ENCODE measurements at regions not wholly inside any gene's neighbourhood (a gene's known extent, or its start where the extent isn't known, plus 50 kb on each side); places are given as distances from the start of the nearest gene placed in this dataset.
"Not testable (repeated sequence)": the region's sequence is repeated elsewhere in the genome, so short reads cannot be mapped to it uniquely, and the experiment has no call there.

DNA sequence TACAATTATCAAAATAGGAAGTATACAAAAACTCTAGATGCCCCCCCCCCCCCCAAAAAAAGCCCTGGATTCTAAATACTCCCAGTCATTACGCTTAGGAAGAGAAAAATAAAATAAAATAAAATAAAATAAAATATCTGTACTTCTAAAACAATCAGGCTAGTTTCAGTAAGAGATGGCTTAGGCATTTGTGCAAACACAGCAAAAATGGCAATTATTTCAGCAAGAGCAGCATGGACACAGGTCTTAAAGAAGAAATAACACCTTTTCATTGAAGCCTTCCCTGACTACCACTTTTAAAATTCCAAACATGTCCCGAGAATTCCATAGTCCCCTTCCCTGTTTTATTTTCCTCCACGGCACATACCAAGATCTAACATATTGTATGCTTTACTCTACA is 218.6 kb upstream of the POU5F2 start:
- Mint-ChIP-seq H3K27ac (ENCODE audit: low read depth) (no peak overlapping the region), H3K4me1 (peaks cover 9% of the 10 kb centered on the region), H3K9me3 (no peaks in the 10 kb centered on the region), H3K4me3 (no peak overlapping the region), H3K27me3 (no peaks in the 10 kb centered on the region), H3K36me3 (ENCODE audit: insufficient read depth) (peaks cover 17% of the 10 kb centered on the region)
- ATAC-seq (replicated peaks; ENCODE audit: extremely low read depth, poor library complexity, severe bottlenecking) (no peak), DNase-seq (ENCODE audit: low spot score in 2 of 2) (no peak)

GRCh38 chr5:93956006-93956405 is 214.6 kb upstream of the POU5F2 start:
- ATAC-seq (replicated peaks; ENCODE audit: extremely low read depth, poor library complexity, severe bottlenecking) (no peak), DNase-seq (ENCODE audit: low spot score in 2 of 2) (no peak)
- no peak overlapping the region for H3K27ac Mint-ChIP-seq (ENCODE audit: low read depth)
- H3K36me3 Mint-ChIP-seq (ENCODE audit: insufficient read depth): peaks cover 15% of the 10 kb centered on the region
- H3K9me3 Mint-ChIP-seq: no peaks in the 10 kb centered on the region
- no peaks in the 10 kb centered on the region for H3K27me3 Mint-ChIP-seq
- peaks cover 13% of the 10 kb centered on the region for H3K4me1 Mint-ChIP-seq
- no peak overlapping the region for H3K4me3 Mint-ChIP-seq

DNA sequence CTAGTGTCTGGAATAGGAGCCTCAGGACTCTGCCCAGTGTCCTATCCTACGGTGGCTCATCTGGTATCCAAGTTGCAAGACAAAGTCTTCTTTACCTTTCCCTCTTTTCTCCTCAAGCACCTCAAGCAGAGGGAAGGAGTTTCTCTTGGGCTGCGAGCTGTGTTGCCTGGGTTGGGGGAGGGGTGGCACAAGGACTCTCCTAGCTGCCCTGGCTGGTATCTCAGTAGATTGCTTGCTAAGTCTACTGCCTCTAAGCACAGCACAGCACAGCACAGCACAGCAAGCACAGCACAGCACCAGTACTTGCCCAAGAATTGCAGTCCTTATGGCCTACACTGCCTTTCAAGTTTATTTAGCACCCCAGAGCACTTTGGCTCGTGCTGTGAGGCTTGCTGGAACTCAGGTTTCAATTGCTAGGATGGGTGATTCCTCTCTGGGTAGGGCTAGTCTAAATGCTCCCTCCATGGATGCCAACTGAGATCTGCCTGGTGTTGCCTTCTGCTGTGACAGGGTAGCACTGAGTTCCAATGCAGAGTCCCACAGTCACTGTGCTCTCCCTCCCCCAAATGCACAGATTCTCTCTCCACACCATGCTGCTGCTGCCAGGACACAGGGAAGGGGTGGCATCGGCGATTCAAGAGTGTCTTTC is 213.1 kb upstream of the POU5F2 start:
- H3K27ac Mint-ChIP-seq (ENCODE audit: low read depth): no peak overlapping the region
- no peak for DNase-seq (ENCODE audit: low spot score in 2 of 2)
- H3K4me1 Mint-ChIP-seq: peaks cover 4% of the 10 kb centered on the region
- no peak for ATAC-seq (replicated peaks; ENCODE audit: extremely low read depth, poor library complexity, severe bottlenecking)
- no peaks in the 10 kb centered on the region for H3K27me3 Mint-ChIP-seq
- no peak overlapping the region for H3K4me3 Mint-ChIP-seq
- H3K9me3 Mint-ChIP-seq: no peaks in the 10 kb centered on the region
- peaks cover 12% of the 10 kb centered on the region for H3K36me3 Mint-ChIP-seq (ENCODE audit: insufficient read depth)

DNA sequence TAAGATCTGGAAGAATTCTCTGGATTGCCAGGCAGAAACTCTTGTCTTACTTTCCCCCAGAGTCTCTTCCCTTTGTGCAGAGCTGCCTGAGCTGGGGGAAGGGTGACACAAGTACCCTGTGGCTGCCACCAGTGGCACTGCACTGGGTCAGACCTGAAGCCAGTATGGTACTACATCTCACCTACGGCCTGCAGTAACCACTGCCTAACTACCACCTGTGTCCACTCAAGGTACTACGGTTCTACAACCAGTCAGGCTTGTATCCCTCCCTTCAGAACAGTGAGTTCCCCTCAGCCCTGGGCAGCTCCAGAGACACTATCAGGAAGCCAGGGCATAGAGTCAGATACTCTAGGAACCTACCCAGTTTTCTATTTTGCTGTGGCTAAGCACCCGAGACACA is 212.0 kb upstream of the POU5F2 start:
- DNase-seq (ENCODE audit: low spot score in 2 of 2) (no peak), ATAC-seq (replicated peaks; ENCODE audit: extremely low read depth, poor library complexity, severe bottlenecking) (no peak)
- no peak overlapping the region for H3K27ac Mint-ChIP-seq (ENCODE audit: low read depth)
- peaks cover 13% of the 10 kb centered on the region for H3K36me3 Mint-ChIP-seq (ENCODE audit: insufficient read depth)
- no peaks in the 10 kb centered on the region for H3K9me3 Mint-ChIP-seq
- H3K4me3 Mint-ChIP-seq: no peak overlapping the region
- no peaks in the 10 kb centered on the region for H3K27me3 Mint-ChIP-seq
- peaks cover 4% of the 10 kb centered on the region for H3K4me1 Mint-ChIP-seq

DNA sequence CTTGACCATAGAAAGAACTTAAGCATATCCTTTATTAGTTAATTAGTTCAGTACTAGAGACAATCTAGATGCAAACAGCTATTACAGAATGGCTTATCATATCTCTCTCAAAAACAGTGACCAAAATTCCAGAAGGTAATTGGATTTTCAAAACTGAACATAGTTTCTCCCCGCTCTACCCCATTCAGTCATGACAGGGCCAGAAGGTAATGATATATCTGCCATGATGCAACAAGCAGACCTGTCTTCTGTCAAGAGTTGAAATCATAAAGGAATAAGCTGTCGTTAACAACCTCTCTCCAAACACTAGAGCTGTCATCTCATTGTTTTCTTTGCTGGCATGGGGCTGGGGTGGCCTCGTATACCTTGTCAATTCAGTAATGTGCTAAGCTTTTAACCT is 200.5 kb upstream of the POU5F2 start:
- ATAC-seq (replicated peaks; ENCODE audit: extremely low read depth, poor library complexity, severe bottlenecking): no peak
- H3K9me3 Mint-ChIP-seq: no peaks in the 10 kb centered on the region
- no peak overlapping the region for H3K4me3 Mint-ChIP-seq
- peaks cover 4% of the 10 kb centered on the region for H3K36me3 Mint-ChIP-seq (ENCODE audit: insufficient read depth)
- no peak overlapping the region for H3K27ac Mint-ChIP-seq (ENCODE audit: low read depth)
- no peaks in the 10 kb centered on the region for H3K27me3 Mint-ChIP-seq
- H3K4me1 Mint-ChIP-seq: peaks cover 14% of the 10 kb centered on the region
- DNase-seq (ENCODE audit: low spot score in 2 of 2): no peak

- not testable (repeated sequence) for H3K36me3 Mint-ChIP-seq (ENCODE audit: insufficient read depth); DNase-seq (ENCODE audit: low spot score in 2 of 2); H3K9me3 Mint-ChIP-seq; H3K27ac Mint-ChIP-seq (ENCODE audit: low read depth); H3K27me3 Mint-ChIP-seq; ATAC-seq (replicated peaks; ENCODE audit: extremely low read depth, poor library complexity, severe bottlenecking); H3K4me3 Mint-ChIP-seq; H3K4me1 Mint-ChIP-seq
These were observed 191.9 kb upstream of the POU5F2 start for GRCh38 chr5:93933269-93933668.

- Mint-ChIP-seq H3K9me3 (no peaks in the 10 kb centered on the region), H3K4me3 (no peak overlapping the region), H3K36me3 (ENCODE audit: insufficient read depth) (peaks cover 2% of the 10 kb centered on the region), H3K27me3 (no peaks in the 10 kb centered on the region), H3K4me1 (peaks cover 6% of the 10 kb centered on the region), H3K27ac (ENCODE audit: low read depth) (no peak overlapping the region)
- ATAC-seq (replicated peaks; ENCODE audit: extremely low read depth, poor library complexity, severe bottlenecking) (no peak), DNase-seq (ENCODE audit: low spot score in 2 of 2) (no peak)
These were observed 188.7 kb upstream of the POU5F2 start for GRCh38 chr5:93930098-93930497.

DNA sequence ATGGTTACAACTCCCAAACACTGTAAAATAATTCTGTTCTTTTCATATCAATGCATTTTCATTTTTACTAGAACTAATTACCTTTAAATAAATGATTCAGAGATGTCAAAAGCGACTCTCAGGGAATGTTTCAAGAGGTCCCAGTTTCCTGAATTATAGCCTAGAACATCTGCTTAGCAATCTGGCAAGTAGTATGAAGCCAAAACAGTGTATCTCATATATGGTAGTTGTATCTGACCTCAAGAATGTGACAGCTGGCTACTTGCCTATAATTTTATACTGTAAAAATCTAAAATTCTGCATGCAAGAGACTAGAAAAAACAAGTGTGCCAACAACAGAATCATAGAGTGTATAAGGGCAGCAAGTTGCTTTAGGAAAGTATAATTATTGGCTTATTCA is 187.7 kb upstream of the POU5F2 start:
- ATAC-seq (replicated peaks; ENCODE audit: extremely low read depth, poor library complexity, severe bottlenecking) (no peak), DNase-seq (ENCODE audit: low spot score in 2 of 2) (no peak)
- H3K27me3 Mint-ChIP-seq: no peaks in the 10 kb centered on the region
- no peaks in the 10 kb centered on the region for H3K9me3 Mint-ChIP-seq
- H3K4me3 Mint-ChIP-seq: no peak overlapping the region
- H3K36me3 Mint-ChIP-seq (ENCODE audit: insufficient read depth): peaks cover 2% of the 10 kb centered on the region
- peaks cover 6% of the 10 kb centered on the region for H3K4me1 Mint-ChIP-seq
- H3K27ac Mint-ChIP-seq (ENCODE audit: low read depth): no peak overlapping the region

- no peaks in the 10 kb centered on the region for H3K9me3 Mint-ChIP-seq
- peak overlapping the region; percentile 25 for H3K27ac Mint-ChIP-seq (ENCODE audit: low read depth)
- H3K27me3 Mint-ChIP-seq: no peaks in the 10 kb centered on the region
- DNase-seq (ENCODE audit: low spot score in 2 of 2) (no peak), ATAC-seq (replicated peaks; ENCODE audit: extremely low read depth, poor library complexity, severe bottlenecking) (no peak)
- peaks cover 2% of the 10 kb centered on the region for H3K36me3 Mint-ChIP-seq (ENCODE audit: insufficient read depth)
- no peak overlapping the region for H3K4me3 Mint-ChIP-seq
- H3K4me1 Mint-ChIP-seq: no peaks in the 10 kb centered on the region
These were observed 185.6 kb upstream of the POU5F2 start for GRCh38 chr5:93926831-93927620.

- Mint-ChIP-seq H3K9me3 (no peaks in the 10 kb centered on the region), H3K36me3 (ENCODE audit: insufficient read depth) (peaks cover 2% of the 10 kb centered on the region), H3K4me3 (no peak overlapping the region), H3K27ac (ENCODE audit: low read depth) (no peak overlapping the region), H3K27me3 (no peaks in the 10 kb centered on the region), H3K4me1 (no peaks in the 10 kb centered on the region)
- DNase-seq (ENCODE audit: low spot score in 2 of 2) (no peak), ATAC-seq (replicated peaks; ENCODE audit: extremely low read depth, poor library complexity, severe bottlenecking) (no peak)
These were observed 183.9 kb upstream of the POU5F2 start for GRCh38 chr5:93925321-93925720.

GRCh38 chr5:93924628-93925027 is 183.2 kb upstream of the POU5F2 start:
- Mint-ChIP-seq H3K36me3 (ENCODE audit: insufficient read depth) (peaks cover 2% of the 10 kb centered on the region), H3K27me3 (no peaks in the 10 kb centered on the region), H3K9me3 (no peaks in the 10 kb centered on the region), H3K27ac (ENCODE audit: low read depth) (peak overlapping the region; percentile 8), H3K4me1 (no peaks in the 10 kb centered on the region), H3K4me3 (no peak overlapping the region)
- no peak for DNase-seq (ENCODE audit: low spot score in 2 of 2)
- no peak for ATAC-seq (replicated peaks; ENCODE audit: extremely low read depth, poor library complexity, severe bottlenecking)

- ATAC-seq (replicated peaks; ENCODE audit: extremely low read depth, poor library complexity, severe bottlenecking): no peak
These were observed 181.2 kb upstream of the POU5F2 start for GRCh38 chr5:93922551-93922950.

GRCh38 chr5:93921001-93921400 is 179.6 kb upstream of the POU5F2 start:
- Mint-ChIP-seq H3K36me3 (ENCODE audit: insufficient read depth) (no peaks in the 10 kb centered on the region), H3K4me3 (no peak overlapping the region), H3K4me1 (no peaks in the 10 kb centered on the region), H3K27ac (ENCODE audit: low read depth) (peak overlapping the region; percentile 60), H3K9me3 (no peaks in the 10 kb centered on the region), H3K27me3 (no peaks in the 10 kb centered on the region)
- no peak for ATAC-seq (replicated peaks; ENCODE audit: extremely low read depth, poor library complexity, severe bottlenecking)
- no peak for DNase-seq (ENCODE audit: low spot score in 2 of 2)

More at GRCh38 chr5:93922551-93922950, 181.2 kb upstream of the POU5F2 start:
- no peaks in the 10 kb centered on the region for H3K9me3 Mint-ChIP-seq
- H3K27me3 Mint-ChIP-seq: no peaks in the 10 kb centered on the region
- DNase-seq (ENCODE audit: low spot score in 2 of 2): no peak
- no peaks in the 10 kb centered on the region for H3K4me1 Mint-ChIP-seq
- H3K27ac Mint-ChIP-seq (ENCODE audit: low read depth): no peak overlapping the region
- H3K4me3 Mint-ChIP-seq: no peak overlapping the region
- H3K36me3 Mint-ChIP-seq (ENCODE audit: insufficient read depth): no peaks in the 10 kb centered on the region
